A549 (cell line): ENCODE measurements at regions not wholly inside any gene's neighbourhood (a gene's known extent, or its start where the extent isn't known, plus 50 kb on each side); places are given as distances from the start of the nearest gene placed in this dataset.
"Not testable (repeated sequence)": the region's sequence is repeated elsewhere in the genome, so short reads cannot be mapped to it uniquely, and the experiment has no call there.

Source experiments
- ATAC-seq, 2 experiments: fragments of 200-7000 bp in 1 of 2; fragments of >200 bp in 1 of 2; cut with Nextera tagmentation in 1 of 2; cut with Tn5 transposase in 1 of 2; 3 replicates each; pipeline versions ENCODE4 v1.8.0 to v1.9.1; 2018 to 2020; ENCODE audit warnings: mild to moderate bottlenecking in 1 of 2, moderate library complexity in 1 of 2
- CTCF ChIA-PET: fragments of 300-600 bp; sonication (Branson Sonifier 250); formaldehyde crosslinking; extraction: SDS; loops from one replicate; lab custom pipeline; 2021; ENCODE audit warnings: antibody characterized with exemption, inconsistent platforms; lab: Yijun Ruan, JAX
- POLR2A ChIA-PET: fragments of 350-600 bp; formaldehyde crosslinking; extraction: SDS; loops from one replicate; lab custom pipeline; 2021; ENCODE audit warnings: antibody characterized with exemption, inconsistent platforms; lab: Yijun Ruan, JAX
- DNase-seq, 2 experiments: peaks; one replicate each; pipeline versions ENCODE4 v3.0.0 to v3.0.0-alpha.2; 2011 to 2016; ENCODE audit warnings: low read depth in 1 of 2, low spot score in 1 of 2
- FAIRE-seq: peaks from 2 replicates; lab custom pipeline; 2011; peaks lifted over from hg19 to GRCh38; lab: Jason Lieb, UNC
- H3K27ac ChIP-seq, 2 experiments: fragments of >200 bp; sonication (Bioruptor Twin); formaldehyde crosslinking; 3 replicates each; pipeline ENCODE4 v1.5.1; 2016 to 2017
- H3K4me1 ChIP-seq: fragments of >200 bp; sonication (Bioruptor Twin); formaldehyde crosslinking; 3 replicates; pipeline ENCODE4 v1.6.1; 2016
- H3K4me2 ChIP-seq: fragments of >200 bp; sonication (Bioruptor Twin); formaldehyde crosslinking; 3 replicates; pipeline ENCODE4 v1.6.1; 2016
- H3K4me3 ChIP-seq: fragments of >200 bp; sonication (Bioruptor Twin); formaldehyde crosslinking; 3 replicates; pipeline ENCODE4 v1.5.1; 2016
- H3K9me3 ChIP-seq: fragments of >200 bp; sonication (Bioruptor Twin); formaldehyde crosslinking; 3 replicates; pipeline ENCODE4 v1.6.1; 2016
- CBX2 ChIP-seq: fragments of 200-600 bp; sonication (generic); IDR thresholded peaks from 2 replicates; pipeline ENCODE4 v1.6.1; 2016; ENCODE audit warnings: low read depth, mild to moderate bottlenecking, borderline replicate concordance
- CBX8 ChIP-seq: fragments of 200-600 bp; sonication (generic); IDR thresholded peaks from 2 replicates; pipeline ENCODE4 v1.6.1; 2016
- E2F6 ChIP-seq: IDR thresholded peaks from 2 replicates; pipeline ENCODE4 v1.6.1; 2012; ENCODE audit warnings: low read depth, borderline replicate concordance
- EHF ChIP-seq: fragments of 250-450 bp; sonication (Bioruptor Pico); IDR thresholded peaks from 2 replicates; pipeline ENCODE4 v1.5.0; 2020; ENCODE audit warnings: mild to moderate bottlenecking
- EP300 ChIP-seq, 2 experiments: fragments of >200 bp; sonication (Bioruptor Twin); formaldehyde crosslinking; IDR thresholded peaks; 2 replicates in 1 of 2; 3 replicates in 1 of 2; pipeline ENCODE4 v1.6.1; 2016 to 2017
- FOSB ChIP-seq: fragments of 250-450 bp; sonication (Bioruptor Pico); IDR thresholded peaks from 2 replicates; pipeline ENCODE4 v1.5.0; 2020; ENCODE audit warnings: mild to moderate bottlenecking, moderate library complexity
- FOSL2 ChIP-seq, 2 experiments: fragments of 450-650 bp in 1 of 2; fragments of >200 bp in 1 of 2; sonication (Bioruptor Twin) in 1 of 2; formaldehyde crosslinking; IDR thresholded peaks; 2 replicates each; pipeline versions ENCODE4 v1.5.0 to v1.6.1; 2016 to 2020; ENCODE audit warnings: mild to moderate bottlenecking in 1 of 2, moderate library complexity in 1 of 2
- GATA3 ChIP-seq: IDR thresholded peaks from 2 replicates; pipeline ENCODE4 v1.6.1; 2012; ENCODE audit warnings: borderline replicate concordance
- HDAC2 ChIP-seq: fragments of 200-600 bp; sonication (generic); IDR thresholded peaks from 2 replicates; pipeline ENCODE4 v1.6.1; 2016
- HOXA7 ChIP-seq: fragments of 250-450 bp; sonication (Bioruptor Pico); IDR thresholded peaks from 2 replicates; pipeline ENCODE4 v1.5.0; 2020; ENCODE audit warnings: mild to moderate bottlenecking, moderate library complexity
- HOXB13 ChIP-seq: fragments of 250-450 bp; sonication (Bioruptor Pico); IDR thresholded peaks from 2 replicates; pipeline ENCODE4 v1.5.0; 2020; ENCODE audit warnings: low read depth, mild to moderate bottlenecking, moderate library complexity
- JUNB ChIP-seq: fragments of >200 bp; sonication (Bioruptor Twin); formaldehyde crosslinking; IDR thresholded peaks from 2 replicates; pipeline ENCODE4 v1.6.1; 2016
- KDM1A ChIP-seq: fragments of 200-600 bp; sonication (generic); IDR thresholded peaks from 2 replicates; pipeline ENCODE4 v1.6.1; 2016; ENCODE audit warnings: low read depth, mild to moderate bottlenecking
- MYC ChIP-seq: IDR thresholded peaks from 2 replicates; pipeline ENCODE4 v1.6.1; 2012; ENCODE audit warnings: mild to moderate bottlenecking, inconsistent platforms, low read length, improper control_type of control experiment, borderline replicate concordance
- RFX5 ChIP-seq: fragments of 450-650 bp; IDR thresholded peaks from 2 replicates; pipeline ENCODE4 v1.7.1; 2014; ENCODE audit warnings: antibody characterized with exemption, mild to moderate bottlenecking, moderate library complexity
- SMC3 ChIP-seq: fragments of >200 bp; sonication (Bioruptor Twin); formaldehyde crosslinking; IDR thresholded peaks from 3 replicates; pipeline ENCODE4 v1.6.1; 2018; ENCODE audit warnings: inconsistent platforms
- ZC3H11A ChIP-seq: fragments of 450-650 bp; IDR thresholded peaks from 2 replicates; pipeline ENCODE4 v1.6.1; 2014; ENCODE audit warnings: antibody characterized with exemption, mild to moderate bottlenecking
- ZFP36 ChIP-seq: fragments of 450-650 bp; IDR thresholded peaks from 2 replicates; pipeline ENCODE4 v1.6.1; 2014; ENCODE audit warnings: borderline replicate concordance; ENCODE audit not compliant: partially characterized antibody
- WGBS: methylation state at CpG from one replicate; pipeline ENCODE4 v1.1.6; 2017; ENCODE audit errors: missing lambda C conversion rate; 5-methylcytosine and 5-hydroxymethylcytosine counted together
- TF ChIP-seq, protein P1 (sequence below): fragments of 250-450 bp; sonication (Bioruptor Pico); IDR thresholded peaks from 2 replicates; pipeline ENCODE4 v1.5.0; 2021; ENCODE audit warnings: mild to moderate bottlenecking, moderate library complexity, borderline replicate concordance

DNA sequence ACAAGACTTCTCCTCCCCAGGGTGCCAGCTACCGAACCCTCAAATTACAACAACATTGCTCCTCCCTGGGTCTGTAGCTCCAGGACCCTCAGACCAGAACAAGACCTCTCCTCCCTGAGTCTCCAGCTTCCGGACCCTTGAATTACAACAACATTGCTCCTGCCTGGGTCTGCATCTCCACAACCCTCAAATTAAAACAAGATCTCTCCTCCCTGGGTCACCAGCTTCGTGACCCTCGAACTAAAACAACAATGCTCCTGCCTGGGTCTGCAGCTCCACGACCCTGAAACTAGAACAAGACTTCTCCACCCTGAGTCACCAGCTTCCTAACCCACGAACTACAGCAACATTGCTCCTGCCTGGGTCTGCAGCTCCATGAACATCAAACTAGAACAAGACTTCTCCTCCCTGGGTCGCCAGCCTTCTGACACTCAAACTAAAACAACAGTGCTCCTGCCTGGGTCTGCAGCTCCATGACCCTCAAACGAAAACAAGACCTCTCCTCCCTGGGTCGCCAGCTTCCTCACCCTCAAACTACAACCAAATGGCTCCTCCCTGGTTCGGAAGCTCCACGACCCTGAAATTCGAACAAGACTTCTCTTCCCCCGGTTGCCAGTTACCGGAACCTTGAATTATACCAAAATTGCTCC lies 324.5 kb downstream of the PREX1 start:
- ChIA-PET POLR2A (no interaction called here), CTCF (interaction anchor here (3.9 kb wide), 1 partner anchor 118 kb away, joined by 13 read pairs; no protein-coding TSS in a partner anchor)
- DNase-seq (no peak), ATAC-seq (0 out of 6 replicates have a peak, but pooled peaks of 1 of the 2 experiments have one; percentile 43), FAIRE-seq (no peak)
- Histone ChIP-seq H3K27ac (no peak overlapping the region), H3K4me3 (no peak overlapping the region), H3K9me3 (0 out of 3 replicates have a peak, but pooled peaks cover 2% of the 10 kb centered on the region), H3K4me2 (no peak overlapping the region), H3K4me1 (no peaks in the 10 kb centered on the region)
- WGBS, result 20% methylated on average over 14 of the region's 14 CpGs
- no peak for TF ChIP-seq ZFP36
- 0 out of 2 replicates have a peak, but pooled peaks have one; percentile 24 for TF ChIP-seq CBX8

DNA sequence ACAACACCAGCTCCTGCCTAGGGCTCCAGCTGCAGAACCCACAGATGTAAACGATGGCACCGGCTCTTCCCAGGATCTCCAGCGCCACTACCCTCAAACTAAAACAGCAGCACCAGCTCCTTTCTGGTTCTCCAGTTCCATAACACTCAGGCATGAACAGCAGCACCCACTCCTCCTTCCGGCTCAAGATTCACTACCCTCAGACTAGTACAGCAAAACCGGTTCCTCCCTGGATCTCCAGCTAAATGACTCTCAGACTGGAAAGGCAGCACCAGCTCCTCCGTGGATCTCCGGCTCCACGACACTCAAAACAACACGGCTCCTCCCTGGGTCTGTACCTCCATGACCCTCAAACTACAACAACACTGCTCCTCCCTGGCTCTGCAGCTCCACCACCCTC lies 325.0 kb downstream of the PREX1 start:
- TF ChIP-seq HDAC2 (no peak), CBX2 (no peak), KDM1A (no peak), ZC3H11A (no peak), JUNB (no peak), SMC3 (no peak), GATA3 (no peak), EP300 (IDR thresholded peaks at IDR 0.05) (no peak), FOSB (CRISPR knock-in tag) (no peak), FOSL2 (IDR thresholded peaks at IDR 0.05) (no peak), FOSL2 (CRISPR knock-in tag; IDR thresholded peaks at IDR 0.05) (no peak)
- TF ChIP-seq, protein P1, sequence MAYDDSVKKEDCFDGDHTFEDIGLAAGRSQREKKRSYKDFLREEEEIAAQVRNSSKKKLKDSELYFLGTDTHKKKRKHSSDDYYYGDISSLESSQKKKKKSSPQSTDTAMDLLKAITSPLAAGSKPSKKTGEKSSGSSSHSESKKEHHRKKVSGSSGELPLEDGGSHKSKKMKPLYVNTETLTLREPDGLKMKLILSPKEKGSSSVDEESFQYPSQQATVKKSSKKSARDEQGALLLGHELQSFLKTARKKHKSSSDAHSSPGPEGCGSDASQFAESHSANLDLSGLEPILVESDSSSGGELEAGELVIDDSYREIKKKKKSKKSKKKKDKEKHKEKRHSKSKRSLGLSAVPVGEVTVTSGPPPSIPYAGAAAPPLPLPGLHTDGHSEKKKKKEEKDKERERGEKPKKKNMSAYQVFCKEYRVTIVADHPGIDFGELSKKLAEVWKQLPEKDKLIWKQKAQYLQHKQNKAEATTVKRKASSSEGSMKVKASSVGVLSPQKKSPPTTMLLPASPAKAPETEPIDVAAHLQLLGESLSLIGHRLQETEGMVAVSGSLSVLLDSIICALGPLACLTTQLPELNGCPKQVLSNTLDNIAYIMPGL (CRISPR knock-in tag), result no peak
- no peak overlapping the region for H3K27ac ChIP-seq
- ChIA-PET POLR2A (no interaction called here), CTCF (interaction anchor here (0.5 to 3.9 kb wide), 2 partner anchors 18 to 118 kb away, joined by 3 to 13 read pairs; no protein-coding TSS in a partner anchor)
- 0 out of 3 replicates have a peak, but pooled peaks cover 2% of the 10 kb centered on the region for H3K9me3 ChIP-seq
- no peak overlapping the region; the same call in 2 of the 3 replicates for H3K4me3 ChIP-seq
- WGBS, result 5% methylated on average over 9 of the region's 9 CpGs
- DNase-seq (no peak), ATAC-seq (peak in 1 of 2 experiments; percentile 47; a peak in 2 of 6 replicates), FAIRE-seq (no peak)
- H3K4me2 ChIP-seq, result no peak overlapping the region
- no peaks in the 10 kb centered on the region for H3K4me1 ChIP-seq

GRCh38 chr20:48502016-48502415 lies 325.8 kb downstream of the PREX1 start:
- CTCF ChIA-PET, result interaction anchor here (0.5 to 3.9 kb wide), 2 partner anchors 17 to 119 kb away, joined by 3 to 13 read pairs; no protein-coding TSS in a partner anchor
- ATAC-seq (no peak), FAIRE-seq (no peak), DNase-seq (no peak)
- Histone ChIP-seq H3K9me3 (0 out of 3 replicates have a peak, but pooled peaks cover 2% of the 10 kb centered on the region), H3K4me3 (no peak overlapping the region), H3K4me1 (no peaks in the 10 kb centered on the region), H3K4me2 (no peak overlapping the region), H3K27ac (no peak overlapping the region)
- POLR2A ChIA-PET, result no interaction called here
- 16% methylated on average over 9 of the region's 9 CpGs for WGBS
- TF ChIP-seq CBX2, result no peak
- no peak for TF ChIP-seq RFX5
- TF ChIP-seq EP300 (IDR thresholded peaks at IDR 0.05), result no peak
- TF ChIP-seq HOXB13 (CRISPR knock-in tag), result no peak
- no peak for TF ChIP-seq ZC3H11A
- no peak for TF ChIP-seq E2F6
- TF ChIP-seq EHF (CRISPR knock-in tag), result no peak
- no peak for TF ChIP-seq HOXA7 (CRISPR knock-in tag)
- TF ChIP-seq GATA3, result no peak
- TF ChIP-seq JUNB, result no peak
- no peak for TF ChIP-seq MYC

DNA sequence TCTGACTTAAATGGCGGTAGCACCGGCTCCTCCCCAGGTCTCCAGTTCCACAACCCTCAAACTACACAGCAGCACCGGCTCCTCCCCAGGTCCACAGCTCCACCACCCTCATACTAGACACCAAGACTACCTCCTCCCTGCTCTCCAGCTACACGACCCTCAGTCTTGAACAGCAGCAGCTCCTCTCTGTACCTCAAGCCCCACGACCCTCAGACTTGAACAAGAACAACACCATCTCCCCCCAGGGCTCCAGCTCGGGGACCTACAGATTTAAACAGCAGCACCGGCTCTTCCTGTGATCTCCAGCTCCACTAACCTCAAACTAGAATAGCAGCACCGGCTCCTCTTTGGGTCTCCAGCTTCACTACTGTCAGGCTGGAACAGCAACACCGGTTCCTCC lies 326.9 kb downstream of the PREX1 start:
- ATAC-seq, FAIRE-seq, H3K4me1 ChIP-seq, POLR2A ChIA-PET, H3K4me3 ChIP-seq, H3K27ac ChIP-seq, H3K9me3 ChIP-seq, H3K4me2 ChIP-seq, DNase-seq: not testable (repeated sequence)
- CTCF ChIA-PET, result interaction anchor here (3.9 kb wide), 1 partner anchor 120 kb away, joined by 13 read pairs; no protein-coding TSS in a partner anchor
- WGBS, result 7% methylated on average over 9 of the region's 9 CpGs

DNA sequence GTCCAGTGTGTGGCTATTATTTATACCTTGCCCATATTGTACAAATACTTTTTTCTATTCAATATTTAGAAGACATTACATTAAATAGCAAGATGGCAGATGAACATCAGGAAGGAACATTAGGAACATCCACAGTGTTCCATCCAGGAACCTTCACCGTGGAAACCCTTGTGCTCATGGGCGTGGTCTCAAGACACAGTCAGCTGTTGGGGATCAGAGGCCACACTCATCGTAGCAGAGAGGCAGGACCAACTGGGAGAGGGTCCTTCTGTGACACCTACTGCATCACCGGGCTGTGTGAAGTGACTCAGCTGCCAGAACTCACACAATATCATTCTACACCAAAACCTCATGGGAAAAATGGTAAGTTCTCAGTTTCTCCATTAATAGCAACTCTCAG lies 328.9 kb downstream of the PREX1 start:
- WGBS, result 10% methylated on average over 4 of the region's 4 CpGs
- ATAC-seq, H3K4me2 ChIP-seq, CTCF ChIA-PET, DNase-seq, H3K4me1 ChIP-seq, FAIRE-seq, H3K9me3 ChIP-seq, POLR2A ChIA-PET, H3K4me3 ChIP-seq, H3K27ac ChIP-seq: not testable (repeated sequence)

- H3K9me3 ChIP-seq, H3K4me2 ChIP-seq, H3K4me1 ChIP-seq, H3K4me3 ChIP-seq, H3K27ac ChIP-seq, FAIRE-seq, ATAC-seq, DNase-seq, CTCF ChIA-PET, POLR2A ChIA-PET: not testable (repeated sequence)
- WGBS, result 35% methylated on average over 4 of the region's 4 CpGs
These were observed 329.7 kb downstream of the PREX1 start for GRCh38 chr20:48498125-48498524.
